Peyer's patch (tissue), 4 donors: ENCODE measurements at regions not wholly inside any gene's neighbourhood (a gene's known extent, or its start where the extent isn't known, plus 50 kb on each side); places are given as distances from the start of the nearest gene placed in this dataset.

ENCODE experiments used
- CTCF ChIP-seq, 6 experiments: fragments of 450-650 bp in 4 of 6; fragments of 200-600 bp in 2 of 6; sonication (generic) in 1 of 6; IDR thresholded peaks; one replicate each; pipeline ENCODE4 v1.5.1; 2017 to 2019; ENCODE audit warnings: antibody characterized with exemption in 6 of 6, mild to moderate bottlenecking in 3 of 6, moderate library complexity in 1 of 6
- POLR2A ChIP-seq, 2 donors: fragments of 450-650 bp; IDR thresholded peaks; one replicate each; pipeline ENCODE4 v1.5.1; 2017; ENCODE audit warnings: antibody characterized with exemption in 2 of 2, mild to moderate bottlenecking in 2 of 2, moderate library complexity in 2 of 2

DNA sequence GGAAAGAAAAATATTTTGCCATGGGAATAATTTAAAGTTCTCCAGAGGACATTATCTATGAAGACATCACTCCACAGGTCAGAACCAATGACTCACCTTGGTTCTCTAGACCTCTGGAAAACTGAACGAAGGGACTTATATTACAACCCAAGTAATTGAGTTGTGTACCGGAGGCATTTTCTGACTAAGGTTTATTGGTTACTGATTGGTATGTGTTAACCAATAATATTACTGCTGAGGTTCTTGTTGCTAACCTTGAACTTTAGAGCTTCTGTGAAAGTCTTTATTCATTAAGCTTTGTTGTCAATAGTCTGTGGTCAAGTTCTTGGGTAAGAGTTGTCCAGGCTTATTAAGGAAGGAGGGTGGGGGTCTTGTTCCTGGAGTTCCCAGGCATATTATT lies 78.1 kb upstream of the MTPN start:
- TF ChIP-seq CTCF (IDR thresholded peaks at IDR 0.05) (no peak), POLR2A (IDR thresholded peaks at IDR 0.05) (no peak)
